Esophagus squamous epithelium (tissue), 5 donors: ENCODE measurements at regions not wholly inside any gene's neighbourhood (a gene's known extent, or its start where the extent isn't known, plus 50 kb on each side); places are given as distances from the start of the nearest gene placed in this dataset.

ENCODE experiments used
- DNase-seq: peaks from one replicate; lab custom pipeline; 2025; lab: John Stamatoyannopoulos, UW
- H3K27ac ChIP-seq, 4 donors: fragments of 200-600 bp; sonication (generic); one replicate each; pipeline ENCODE4 v1.5.1; 2016 to 2019; ENCODE audit warnings: mild to moderate bottlenecking in 1 of 4
- H3K27me3 ChIP-seq, 4 donors: fragments of 200-600 bp; sonication (generic); 1 replicate in 3 of 4; 2 replicates in 1 of 4; pipeline versions ENCODE4 v1.5.1 to v1.6.0; 2017 to 2021; ENCODE audit warnings: antibody characterized with exemption in 1 of 4
- H3K36me3 ChIP-seq, 3 donors: fragments of 200-600 bp; sonication (generic); one replicate each; pipeline ENCODE4 v1.5.1; 2016 to 2019
- H3K4me1 ChIP-seq, 3 donors: fragments of 200-600 bp; sonication (generic); one replicate each; pipeline ENCODE4 v1.5.1; 2017 to 2019
- H3K4me3 ChIP-seq, 4 donors: fragments of 200-600 bp; sonication (generic); 1 replicate in 3 of 4; 2 replicates in 1 of 4; pipeline ENCODE4 v1.5.1; 2016 to 2019; ENCODE audit warnings: mild to moderate bottlenecking in 2 of 4, moderate library complexity in 1 of 4
- H3K9me3 ChIP-seq, 3 donors: fragments of 200-600 bp; sonication (generic); one replicate each; pipeline ENCODE4 v1.5.1; 2016 to 2019
- CTCF ChIP-seq, 6 experiments: fragments of 450-650 bp in 4 of 6; fragments of 200-600 bp in 2 of 6; sonication (generic) in 2 of 6; IDR thresholded peaks; one replicate each; pipeline ENCODE4 v1.5.1; 2016 to 2019; ENCODE audit warnings: antibody characterized with exemption in 6 of 6, mild to moderate bottlenecking in 4 of 6, moderate library complexity in 4 of 6
- POLR2A ChIP-seq, 4 donors: fragments of 450-650 bp; IDR thresholded peaks; one replicate each; pipeline ENCODE4 v1.6.1; 2017; ENCODE audit warnings: antibody characterized with exemption in 4 of 4, mild to moderate bottlenecking in 4 of 4, moderate library complexity in 3 of 4
- WGBS, 2 donors: methylation state at CpG; one replicate each; pipeline ENCODE4 v1.1.5; 2018; 5-methylcytosine and 5-hydroxymethylcytosine counted together
- intact Hi-C: fragments of 100-400 bp; cut with DNase I; formaldehyde crosslinking; loops from one replicate; pipeline ENCODE4 v1.15.0; 2022
- donor health status: DM: yes; HTN: yes; CAD: no.

- TF ChIP-seq CTCF (IDR thresholded peaks at IDR 0.05), result no peak
- TF ChIP-seq POLR2A (IDR thresholded peaks at IDR 0.05), result no peak
- H3K4me3 ChIP-seq, result no peak overlapping the region
- H3K9me3 ChIP-seq, result no peaks in the 10 kb centered on the region
- no peak overlapping the region for H3K27ac ChIP-seq
- H3K4me1 ChIP-seq, result no peaks in the 10 kb centered on the region
- intact Hi-C loops, result no loop called here
- no peaks in the 10 kb centered on the region for H3K27me3 ChIP-seq
- no peaks in the 10 kb centered on the region for H3K36me3 ChIP-seq
- no peak for DNase-seq
Measured at GRCh38 chr3:3714572-3714971, 84.7 kb upstream of the LRRN1 start.

- no peak overlapping the region for H3K4me3 ChIP-seq
- intact Hi-C loops, result no loop called here
- no peaks in the 10 kb centered on the region for H3K4me1 ChIP-seq
- WGBS, 2 donors, result 51 to 58% methylated on average over 6 of the region's 6 CpGs
- H3K27ac ChIP-seq, result no peak overlapping the region
- TF ChIP-seq POLR2A (IDR thresholded peaks at IDR 0.05) (no peak), CTCF (IDR thresholded peaks at IDR 0.05) (no peak)
- no peaks in the 10 kb centered on the region for H3K36me3 ChIP-seq
- no peaks in the 10 kb centered on the region for H3K27me3 ChIP-seq
- DNase-seq, result no peak
- H3K9me3 ChIP-seq, result no peaks in the 10 kb centered on the region
Measured at GRCh38 chr3:3712971-3713370, 86.3 kb upstream of the LRRN1 start.

- no peaks in the 10 kb centered on the region for H3K4me1 ChIP-seq
- no peak for DNase-seq
- H3K4me3 ChIP-seq, result no peak overlapping the region
- no peak overlapping the region for H3K27ac ChIP-seq
- no peak for TF ChIP-seq CTCF (IDR thresholded peaks at IDR 0.05)
- TF ChIP-seq POLR2A (IDR thresholded peaks at IDR 0.05), result no peak
- intact Hi-C loops, result no loop called here
- H3K27me3 ChIP-seq, result no peaks in the 10 kb centered on the region
- H3K9me3 ChIP-seq, result no peaks in the 10 kb centered on the region
- no peaks in the 10 kb centered on the region for H3K36me3 ChIP-seq
Measured at GRCh38 chr3:3708769-3709115, 90.5 kb upstream of the LRRN1 start.

GRCh38 chr3:3707858-3708768 is 91.1 kb upstream of the LRRN1 start:
- WGBS, 2 donors, result 79 to 80% methylated on average over 6 of the region's 6 CpGs
- DNase-seq, result no peak
- intact Hi-C loops, result no loop called here
- H3K4me3 ChIP-seq, result no peak overlapping the region
- no peaks in the 10 kb centered on the region for H3K36me3 ChIP-seq
- no peak for TF ChIP-seq POLR2A (IDR thresholded peaks at IDR 0.05)
- TF ChIP-seq CTCF (IDR thresholded peaks at IDR 0.05), result no peak
- no peaks in the 10 kb centered on the region for H3K9me3 ChIP-seq
- no peaks in the 10 kb centered on the region for H3K27me3 ChIP-seq
- H3K27ac ChIP-seq, result no peak overlapping the region
- H3K4me1 ChIP-seq, result no peaks in the 10 kb centered on the region

GRCh38 chr3:3705090-3705775 is 94.0 kb upstream of the LRRN1 start:
- no peaks in the 10 kb centered on the region for H3K36me3 ChIP-seq
- 24 to 40% methylated on average over 6 of the region's 6 CpGs for WGBS, 2 donors
- no peak overlapping the region for H3K27ac ChIP-seq
- TF ChIP-seq CTCF (IDR thresholded peaks at IDR 0.05) (no peak), POLR2A (IDR thresholded peaks at IDR 0.05) (no peak)
- no peaks in the 10 kb centered on the region for H3K4me1 ChIP-seq
- no peak for DNase-seq
- H3K27me3 ChIP-seq, result no peaks in the 10 kb centered on the region
- H3K4me3 ChIP-seq, result no peak overlapping the region
- no peaks in the 10 kb centered on the region for H3K9me3 ChIP-seq
- intact Hi-C loops, result no loop called here
